T-helper 2 cell (primary cell): ENCODE measurements at regions not wholly inside any gene's neighbourhood (a gene's known extent, or its start where the extent isn't known, plus 50 kb on each side); places are given as distances from the start of the nearest gene placed in this dataset.

Source experiments
- DNase-seq, 5 experiments: peaks; one replicate each; pipeline versions ENCODE4 v3.0.0 to v3.0.0-alpha.2; 2012 to 2022

DNA sequence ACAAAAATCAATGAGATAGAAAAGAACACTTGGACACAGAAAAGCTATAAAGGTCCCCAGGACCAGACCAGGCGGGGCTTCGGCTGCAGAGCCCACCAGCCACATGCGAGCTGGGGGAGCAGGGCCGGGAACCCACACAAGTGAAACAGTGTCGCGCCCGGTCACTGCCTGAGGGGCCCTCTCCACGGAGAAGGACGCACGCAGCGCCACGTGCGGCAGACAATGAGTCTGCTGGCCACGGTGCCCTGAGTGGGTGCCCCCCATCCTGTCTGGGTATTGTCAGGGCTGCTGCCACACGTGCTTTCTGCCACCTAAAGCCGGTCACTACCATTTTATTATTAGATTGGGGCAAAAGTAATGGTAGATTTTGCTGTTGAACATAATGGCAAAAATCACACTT lies 207.9 kb upstream of the HDAC4 start:
- DNase-seq: no peak

- no peak for DNase-seq
Measured at GRCh38 chr2:239608260-239608659, 207.4 kb upstream of the HDAC4 start.

- DNase-seq: no peak
Measured at GRCh38 chr2:239607517-239608191, 206.8 kb upstream of the HDAC4 start.

DNA sequence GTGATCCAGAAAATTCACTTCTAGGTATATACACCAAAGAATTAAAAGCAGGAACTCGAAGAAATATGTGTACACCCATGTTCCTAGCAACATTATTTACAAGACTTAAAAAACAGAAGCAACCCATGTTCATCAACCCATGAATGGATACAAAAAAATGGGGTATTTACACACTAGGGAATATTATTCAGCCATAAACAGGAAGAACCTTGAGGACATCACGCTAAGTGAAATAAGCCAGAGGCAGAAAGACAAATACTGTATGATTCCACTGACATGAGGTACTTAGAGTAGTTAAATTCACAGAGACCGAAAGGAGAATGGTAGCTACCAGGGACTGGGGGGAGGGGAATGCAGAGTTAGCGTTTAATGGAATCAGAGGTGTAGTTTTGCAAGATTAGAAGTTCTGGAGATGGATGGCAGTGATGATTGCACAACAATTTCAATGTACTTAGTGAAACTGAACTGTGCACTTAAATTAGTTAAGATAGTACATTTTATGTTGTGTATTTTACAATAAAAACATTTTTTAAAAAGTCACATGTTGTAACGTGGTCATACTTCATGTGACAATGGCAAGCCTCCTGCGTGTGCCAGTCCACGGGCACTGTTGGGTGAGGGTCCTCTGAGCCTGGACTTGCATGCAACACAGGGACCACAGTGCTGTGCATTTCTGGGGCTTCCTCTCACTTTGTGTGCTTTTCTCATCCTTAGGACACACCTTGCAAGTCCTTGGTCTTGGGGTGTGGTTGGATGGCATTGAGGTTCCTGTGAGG lies 206.1 kb upstream of the HDAC4 start:
- no peak for DNase-seq

DNA sequence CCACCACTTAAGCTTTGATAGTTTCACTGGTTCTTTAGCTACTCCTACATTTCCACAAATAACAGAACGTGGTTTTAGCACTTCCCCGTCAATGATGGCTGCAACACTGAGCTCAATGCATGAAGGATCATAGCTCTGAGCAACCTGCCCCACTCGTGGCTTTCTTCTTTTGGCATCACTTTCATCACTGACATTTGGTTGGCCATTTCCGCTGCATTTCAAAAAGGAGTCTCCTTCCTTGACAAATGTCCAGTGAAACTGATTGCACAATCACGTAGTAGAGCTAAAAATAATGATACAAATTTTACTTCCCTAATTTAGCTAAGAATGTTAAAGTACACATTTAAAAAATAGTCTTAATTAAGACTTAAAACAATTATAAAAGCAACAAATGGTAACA lies 205.2 kb upstream of the HDAC4 start:
- no peak for DNase-seq

DNA sequence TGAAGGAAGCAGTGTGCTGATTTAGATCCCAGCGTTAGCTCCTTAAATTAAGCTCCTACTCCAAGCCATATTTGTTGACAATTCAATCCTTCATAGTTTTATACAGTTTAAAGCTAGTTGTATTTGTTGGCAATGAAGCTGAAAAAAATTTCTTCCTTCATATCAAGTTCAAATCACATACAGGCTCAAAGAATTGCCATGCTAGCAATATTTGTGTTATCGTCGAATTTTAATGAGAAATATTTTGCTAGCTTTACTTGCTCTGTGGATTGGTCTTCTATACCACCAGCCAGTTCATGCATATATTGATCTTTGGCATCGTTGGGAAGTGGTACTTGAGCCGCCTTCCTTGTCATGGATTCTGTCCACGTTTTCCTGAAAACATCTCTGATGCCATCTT lies 204.6 kb upstream of the HDAC4 start:
- no peak for DNase-seq

GRCh38 chr2:239604861-239605260 lies 204.0 kb upstream of the HDAC4 start:
- no peak for DNase-seq

GRCh38 chr2:239603411-239604356 lies 202.9 kb upstream of the HDAC4 start:
- DNase-seq: no peak

- peak in 2 of 5 experiments; percentile 51 to 86 for DNase-seq
Measured at GRCh38 chr2:239602290-239603282, 201.8 kb upstream of the HDAC4 start.

DNA sequence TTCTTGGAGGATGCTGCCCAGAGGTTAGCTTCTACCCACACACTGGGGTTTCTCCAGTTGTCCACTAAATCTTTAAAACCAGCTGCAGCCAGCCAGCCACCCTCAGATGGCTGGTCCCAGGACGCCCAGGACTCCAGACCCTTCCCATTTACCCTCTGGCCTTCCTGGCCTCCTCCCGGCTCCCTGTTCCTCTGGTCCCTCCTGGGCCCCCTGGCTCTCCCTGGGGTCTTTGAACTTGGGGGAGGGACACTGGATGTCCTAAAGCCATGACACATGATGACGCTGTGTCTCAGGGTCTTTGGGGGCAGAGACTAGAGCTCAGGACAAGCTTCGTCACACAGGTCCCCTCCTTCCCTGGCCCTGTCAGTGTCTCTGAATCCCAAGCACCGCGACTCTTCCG lies 201.1 kb upstream of the HDAC4 start:
- DNase-seq: no peak

- DNase-seq: no peak
Measured at GRCh38 chr2:239601201-239601851, 200.5 kb upstream of the HDAC4 start.

GRCh38 chr2:239600650-239601049 lies 199.8 kb upstream of the HDAC4 start:
- DNase-seq: no peak

DNA sequence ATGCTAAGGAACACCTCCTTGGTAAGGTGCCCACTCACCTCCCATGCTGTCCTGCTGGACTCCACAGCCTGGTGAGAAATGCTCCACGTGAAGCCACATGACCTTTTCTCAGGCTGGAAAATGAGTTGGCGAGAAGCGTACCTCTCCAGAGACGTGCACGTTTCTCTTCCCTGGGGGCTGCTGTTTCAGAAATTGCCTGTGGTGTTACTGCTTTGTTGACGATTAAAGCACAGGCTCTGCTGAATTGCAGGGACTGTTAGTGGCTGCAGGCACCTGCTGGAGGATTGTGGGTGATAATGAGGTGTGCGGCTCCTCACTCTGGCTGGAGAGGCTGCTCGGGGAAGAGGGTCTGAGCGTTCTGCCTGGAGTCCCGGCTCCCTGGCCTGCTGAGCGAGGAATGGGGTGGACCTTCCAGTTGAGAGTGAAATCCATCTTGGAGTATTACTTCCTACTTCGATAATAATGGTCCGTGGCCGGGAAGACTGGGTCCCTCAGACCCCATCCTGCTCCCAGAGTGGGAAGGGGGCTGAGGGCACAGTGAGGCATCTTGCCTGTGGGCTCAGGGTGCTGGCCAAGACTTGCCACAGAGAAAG lies 199.3 kb upstream of the HDAC4 start:
- no peak for DNase-seq

- DNase-seq: no peak
Measured at GRCh38 chr2:239599299-239599698, 198.5 kb upstream of the HDAC4 start.

GRCh38 chr2:239598732-239599090 lies 197.9 kb upstream of the HDAC4 start:
- no peak for DNase-seq

- no peak for DNase-seq
Measured at GRCh38 chr2:239598011-239598731, 197.4 kb upstream of the HDAC4 start.

GRCh38 chr2:239597216-239597615 lies 196.4 kb upstream of the HDAC4 start:
- no peak for DNase-seq

- no peak for DNase-seq
Measured at GRCh38 chr2:239596792-239597191, 196.0 kb upstream of the HDAC4 start.

GRCh38 chr2:239596253-239596652 lies 195.4 kb upstream of the HDAC4 start:
- DNase-seq: no peak

GRCh38 chr2:239595726-239596125 lies 194.9 kb upstream of the HDAC4 start:
- DNase-seq: no peak
